ENCODE measurements at regions not wholly inside any gene's neighbourhood (a gene's known extent, or its start where the extent isn't known, plus 50 kb on each side); places are given as distances from the start of the nearest gene placed in this dataset.

DNA sequence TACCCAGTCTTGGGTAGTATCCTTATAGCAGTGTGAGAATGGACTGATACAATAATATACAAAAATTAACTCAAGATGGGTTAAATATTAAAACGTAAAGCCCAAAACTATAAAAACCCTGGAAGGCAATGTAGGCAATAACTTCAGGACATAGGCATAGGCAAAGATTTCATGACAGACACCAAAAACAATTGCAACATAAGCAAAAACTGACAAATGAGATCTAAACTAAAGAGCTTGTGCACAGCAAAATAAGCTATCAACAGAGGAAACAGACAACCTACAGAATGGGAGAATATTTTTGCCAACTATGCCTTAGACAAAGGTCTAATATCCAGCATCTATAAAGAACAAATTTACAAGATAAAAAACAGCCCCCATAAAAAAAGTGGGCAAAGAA is 204.8 kb upstream of the CCDC54 start:
- H3K4me3 ChIP-seq: no peak overlapping the region
- H3K79me2 ChIP-seq: no peaks in the 10 kb centered on the region
- H3K36me3 ChIP-seq (replicated peaks; ENCODE audit: insufficient read depth, low read depth): no peaks in the 10 kb centered on the region
- no peak overlapping the region for H3K27ac ChIP-seq
- no peaks in the 10 kb centered on the region for H3K9me2 ChIP-seq (replicated peaks; ENCODE audit: insufficient read depth)
- H3K27me3 ChIP-seq: no peaks in the 10 kb centered on the region
- no peaks in the 10 kb centered on the region for H4K20me1 ChIP-seq (ENCODE audit: insufficient read depth, poor library complexity, severe bottlenecking)
- no peak for TF ChIP-seq EZH2 (IDR thresholded peaks at IDR 0.05; ENCODE audit: borderline replicate concordance)
- TF ChIP-seq, protein P1, sequence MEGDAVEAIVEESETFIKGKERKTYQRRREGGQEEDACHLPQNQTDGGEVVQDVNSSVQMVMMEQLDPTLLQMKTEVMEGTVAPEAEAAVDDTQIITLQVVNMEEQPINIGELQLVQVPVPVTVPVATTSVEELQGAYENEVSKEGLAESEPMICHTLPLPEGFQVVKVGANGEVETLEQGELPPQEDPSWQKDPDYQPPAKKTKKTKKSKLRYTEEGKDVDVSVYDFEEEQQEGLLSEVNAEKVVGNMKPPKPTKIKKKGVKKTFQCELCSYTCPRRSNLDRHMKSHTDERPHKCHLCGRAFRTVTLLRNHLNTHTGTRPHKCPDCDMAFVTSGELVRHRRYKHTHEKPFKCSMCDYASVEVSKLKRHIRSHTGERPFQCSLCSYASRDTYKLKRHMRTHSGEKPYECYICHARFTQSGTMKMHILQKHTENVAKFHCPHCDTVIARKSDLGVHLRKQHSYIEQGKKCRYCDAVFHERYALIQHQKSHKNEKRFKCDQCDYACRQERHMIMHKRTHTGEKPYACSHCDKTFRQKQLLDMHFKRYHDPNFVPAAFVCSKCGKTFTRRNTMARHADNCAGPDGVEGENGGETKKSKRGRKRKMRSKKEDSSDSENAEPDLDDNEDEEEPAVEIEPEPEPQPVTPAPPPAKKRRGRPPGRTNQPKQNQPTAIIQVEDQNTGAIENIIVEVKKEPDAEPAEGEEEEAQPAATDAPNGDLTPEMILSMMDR (IDR thresholded peaks at IDR 0.05; ENCODE audit: poor library complexity): no peak
- TF ChIP-seq EZH2phosphoT487 (IDR thresholded peaks at IDR 0.05; ENCODE audit: low read depth, severe bottlenecking, unreplicated experiment): no peak
- H3K4me2 ChIP-seq: no peak overlapping the region
- 90% methylated on average over 1 of the region's 1 CpG for WGBS (ENCODE audit: low lambda C conversion rate, missing lambda C conversion rate)
- no peaks in the 10 kb centered on the region for H3K9me3 ChIP-seq (ENCODE audit: low read depth)
- no peaks in the 10 kb centered on the region for H3K4me1 ChIP-seq (ENCODE audit: insufficient read depth)
- H2AFZ ChIP-seq: no peak overlapping the region
- DNase-seq (ENCODE audit: low spot score): no peak

DNA sequence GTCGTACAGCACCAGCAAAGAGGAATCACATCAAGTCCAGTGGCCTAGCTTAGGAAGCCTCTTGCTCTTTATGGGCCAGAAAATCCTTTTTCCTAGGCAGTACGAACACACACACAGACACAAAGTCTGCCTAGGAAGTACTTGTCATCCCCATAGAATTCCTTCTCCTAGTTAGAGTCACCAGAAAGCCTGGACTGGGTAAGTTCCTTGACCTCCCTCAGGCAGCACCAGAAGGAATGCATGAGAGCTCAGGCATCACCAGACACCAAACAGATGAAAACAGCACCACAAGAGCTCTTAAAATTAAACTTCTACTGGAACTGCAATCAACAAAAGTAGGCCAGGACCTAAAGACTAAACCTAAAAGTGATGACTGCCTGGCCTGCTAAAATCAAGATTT is 192.9 kb upstream of the CCDC54 start:
- Histone ChIP-seq H3K4me2 (no peak overlapping the region), H3K9me3 (ENCODE audit: low read depth) (no peaks in the 10 kb centered on the region), H3K36me3 (replicated peaks; ENCODE audit: insufficient read depth, low read depth) (no peaks in the 10 kb centered on the region), H3K4me3 (no peak overlapping the region), H3K4me1 (ENCODE audit: insufficient read depth) (no peaks in the 10 kb centered on the region), H4K20me1 (ENCODE audit: insufficient read depth, poor library complexity, severe bottlenecking) (no peaks in the 10 kb centered on the region), H2AFZ (no peak overlapping the region), H3K27ac (no peak overlapping the region), H3K9me2 (replicated peaks; ENCODE audit: insufficient read depth) (no peaks in the 10 kb centered on the region), H3K27me3 (no peaks in the 10 kb centered on the region), H3K79me2 (no peaks in the 10 kb centered on the region)
- no peak for DNase-seq (ENCODE audit: low spot score)
- TF ChIP-seq, protein P1 (IDR thresholded peaks at IDR 0.05; ENCODE audit: poor library complexity): no peak
- TF ChIP-seq EZH2 (IDR thresholded peaks at IDR 0.05; ENCODE audit: borderline replicate concordance) (no peak), EZH2phosphoT487 (IDR thresholded peaks at IDR 0.05; ENCODE audit: low read depth, severe bottlenecking, unreplicated experiment) (no peak)
- 77% methylated on average over 2 of the region's 2 CpGs for WGBS (ENCODE audit: low lambda C conversion rate, missing lambda C conversion rate)

DNA sequence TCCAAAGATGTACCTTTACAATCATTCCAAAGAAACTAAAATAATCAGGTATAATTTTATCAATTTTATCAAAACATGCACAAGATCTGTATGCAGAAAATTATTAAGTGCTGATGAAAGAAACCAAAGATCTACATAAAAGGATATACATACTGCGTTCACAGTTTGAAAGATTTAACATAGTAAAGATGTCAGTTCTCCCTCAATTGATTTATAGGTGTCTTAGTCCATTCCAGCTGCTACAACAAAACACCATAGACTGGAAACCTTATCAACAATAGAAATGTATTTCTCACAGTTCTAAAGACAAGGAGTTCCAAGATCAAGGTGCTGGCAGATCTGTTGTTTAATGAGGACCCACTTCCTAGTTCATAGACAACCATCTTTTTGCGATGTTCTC is 189.0 kb upstream of the CCDC54 start:
- TF ChIP-seq, protein P1 (IDR thresholded peaks at IDR 0.05; ENCODE audit: poor library complexity): no peak
- TF ChIP-seq EZH2 (IDR thresholded peaks at IDR 0.05; ENCODE audit: borderline replicate concordance): no peak
- no peak for TF ChIP-seq EZH2phosphoT487 (IDR thresholded peaks at IDR 0.05; ENCODE audit: low read depth, severe bottlenecking, unreplicated experiment)
- 59% methylated on average over 2 of the region's 2 CpGs for WGBS (ENCODE audit: low lambda C conversion rate, missing lambda C conversion rate)
- H3K36me3 ChIP-seq (replicated peaks; ENCODE audit: insufficient read depth, low read depth): no peaks in the 10 kb centered on the region

More for the DNA sequence above, 189.0 kb upstream of the CCDC54 start:
- no peak overlapping the region for H2AFZ ChIP-seq
- H3K9me2 ChIP-seq (replicated peaks; ENCODE audit: insufficient read depth): no peaks in the 10 kb centered on the region
- H3K79me2 ChIP-seq: no peaks in the 10 kb centered on the region
- no peak for DNase-seq (ENCODE audit: low spot score)
- H3K9me3 ChIP-seq (ENCODE audit: low read depth): no peaks in the 10 kb centered on the region
- H3K4me3 ChIP-seq: no peak overlapping the region
- H3K4me2 ChIP-seq: no peak overlapping the region
- no peaks in the 10 kb centered on the region for H3K27me3 ChIP-seq
- no peak overlapping the region for H3K27ac ChIP-seq
- H4K20me1 ChIP-seq (ENCODE audit: insufficient read depth, poor library complexity, severe bottlenecking): no peaks in the 10 kb centered on the region
- H3K4me1 ChIP-seq (ENCODE audit: insufficient read depth): no peaks in the 10 kb centered on the region
